GM10248 (cell line): ENCODE measurements at regions not wholly inside any gene's neighbourhood (a gene's known extent, or its start where the extent isn't known, plus 50 kb on each side); places are given as distances from the start of the nearest gene placed in this dataset.

ENCODE experiments used
- CTCF ChIA-PET: fragments of 300-600 bp; sonication (Branson Sonifier 250); formaldehyde crosslinking; extraction: SDS; loops from one replicate; lab custom pipeline; 2021; ENCODE audit warnings: antibody characterized with exemption; lab: Yijun Ruan, JAX
- POLR2A ChIA-PET: fragments of 350-650 bp; sonication (Branson Sonifier 250); formaldehyde crosslinking; extraction: SDS; loops from one replicate; lab custom pipeline; 2020; ENCODE audit warnings: antibody characterized with exemption; lab: Yijun Ruan, JAX
- DNase-seq: peaks from one replicate; pipeline ENCODE4 v3.0.0; 2012; ENCODE audit errors: extremely low spot score
- CTCF ChIP-seq: IDR thresholded peaks from 2 replicates; pipeline ENCODE4 v1.5.1; 2012; ENCODE audit warnings: mild to moderate bottlenecking, low read depth; ENCODE audit errors: extremely low read depth, missing control alignments, control extremely low read depth

- CTCF ChIA-PET, result interaction anchor here (1.4 to 1.6 kb wide), 2 partner anchors 8 to 22 kb away, joined by 3 to 4 read pairs; no protein-coding TSS in a partner anchor
- POLR2A ChIA-PET, result no interaction called here
- no peak for DNase-seq
- no peak for TF ChIP-seq CTCF
Observed at GRCh38 chr3:106631373-106632108, 745.7 kb upstream of the CCDC54 start.

DNA sequence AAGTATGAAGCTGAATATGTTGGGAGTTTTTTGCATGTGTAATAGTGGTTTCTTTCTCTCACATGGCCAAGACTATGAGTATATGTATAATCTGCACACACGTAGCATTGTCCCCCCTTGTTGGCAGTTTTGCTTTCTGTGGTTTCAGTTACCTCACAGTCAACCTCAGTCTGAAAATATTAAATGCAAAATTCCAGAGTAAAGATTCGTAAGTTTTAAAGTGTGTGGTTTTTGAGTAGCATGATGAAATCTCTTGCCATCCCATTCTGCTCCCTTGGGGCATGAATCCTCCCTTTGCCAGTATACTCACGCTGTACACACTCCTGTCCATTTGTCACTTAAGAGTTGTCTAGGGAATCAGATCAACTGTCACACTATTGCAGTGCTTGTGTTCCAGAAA, 742.0 kb upstream of the CCDC54 start:
- TF ChIP-seq CTCF, result no peak
- POLR2A ChIA-PET, result no interaction called here
- no peak for DNase-seq
- CTCF ChIA-PET, result no interaction called here

- POLR2A ChIA-PET, result no interaction called here
- no peak for DNase-seq
- CTCF ChIA-PET, result no interaction called here
- no peak for TF ChIP-seq CTCF
Observed at GRCh38 chr3:106635826-106636225, 741.4 kb upstream of the CCDC54 start.

GRCh38 chr3:106640353-106640752, 736.9 kb upstream of the CCDC54 start:
- ChIA-PET CTCF (no interaction called here), POLR2A (no interaction called here)
- DNase-seq, result no peak
- no peak for TF ChIP-seq CTCF

- no peak for DNase-seq
Observed at GRCh38 chr3:106642161-106642560, 735.1 kb upstream of the CCDC54 start.

GRCh38 chr3:106643684-106644161, 733.5 kb upstream of the CCDC54 start:
- DNase-seq, result no peak
- ChIA-PET POLR2A (no interaction called here), CTCF (no interaction called here)
- no peak for TF ChIP-seq CTCF

More at GRCh38 chr3:106642161-106642560, 735.1 kb upstream of the CCDC54 start:
- POLR2A ChIA-PET, result no interaction called here
- CTCF ChIA-PET, result no interaction called here
- TF ChIP-seq CTCF, result no peak
